ENCODE measurements at regions not wholly inside any gene's neighbourhood (a gene's known extent, or its start where the extent isn't known, plus 50 kb on each side); places are given as distances from the start of the nearest gene placed in this dataset.
A peak's percentile ranks its signal among the peaks of the same experiment; 100 is the strongest.

DNA sequence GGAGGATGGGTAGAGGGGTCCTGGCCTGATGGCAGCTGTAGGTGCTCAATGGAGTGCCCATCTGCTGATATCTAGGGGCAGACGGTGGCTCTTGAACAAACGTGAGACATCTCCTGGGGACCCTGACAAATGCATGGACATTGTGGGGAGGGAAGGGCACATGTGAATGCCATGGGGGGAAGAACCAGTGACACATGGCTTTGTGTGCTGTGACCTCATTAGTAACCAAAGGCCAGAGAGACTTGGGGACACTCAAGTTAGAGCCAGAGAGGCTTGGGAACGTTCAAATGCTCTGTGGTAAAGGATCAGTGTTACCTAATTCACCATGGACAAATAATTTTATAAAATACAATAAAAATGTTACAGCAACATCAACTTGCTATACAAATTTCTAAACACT is 151.8 kb downstream of the ESM1 start:
- peaks cover 0 to 6% (median 0%) of the 10 kb centered on the region in 4 experiments for H3K4me1 ChIP-seq (ENCODE audit: control extremely low read depth in 1 of 4, control insufficient read depth in 4 of 4, insufficient read depth in 4 of 4, low read length in 3 of 4)
- no peaks in the 10 kb centered on the region for H3K36me3 ChIP-seq (ENCODE audit: control insufficient read depth in 4 of 4, insufficient read depth in 4 of 4, low read length in 3 of 4)
- no peak overlapping the region for H3K27ac ChIP-seq (ENCODE audit: insufficient read depth in 1 of 2, low read depth in 1 of 2, low read length in 2 of 2, poor library complexity in 1 of 2, severe bottlenecking in 2 of 2)
- no peak for DNase-seq
- no peak overlapping the region for H3K4me3 ChIP-seq (ENCODE audit: control insufficient read depth in 1 of 7, extremely low read depth in 1 of 7, insufficient read depth in 4 of 7, low read depth in 2 of 7, low read length in 6 of 7)
- no peaks in the 10 kb centered on the region for H3K27me3 ChIP-seq (replicated peaks in 2 of 5; ENCODE audit: control insufficient read depth in 4 of 5, insufficient read depth in 5 of 5, low read length in 4 of 5)
- H3K9me3 ChIP-seq (ENCODE audit: control extremely low read depth in 1 of 5, control insufficient read depth in 4 of 5, insufficient read depth in 2 of 5, low read depth in 1 of 5, low read length in 4 of 5), result no peaks in the 10 kb centered on the region
- WGBS (ENCODE audit: insufficient coverage), result 100% methylated on average over 2 of the region's 3 CpGs
- ChIA-PET CTCF (interaction anchor here (0.9 to 1.4 kb wide), 4 partner anchors 11 to 317 kb away, joined by 3 to 6 read pairs (median 4); partner anchors contain the start of gene SNX18), POLR2A (no interaction called here)

DNA sequence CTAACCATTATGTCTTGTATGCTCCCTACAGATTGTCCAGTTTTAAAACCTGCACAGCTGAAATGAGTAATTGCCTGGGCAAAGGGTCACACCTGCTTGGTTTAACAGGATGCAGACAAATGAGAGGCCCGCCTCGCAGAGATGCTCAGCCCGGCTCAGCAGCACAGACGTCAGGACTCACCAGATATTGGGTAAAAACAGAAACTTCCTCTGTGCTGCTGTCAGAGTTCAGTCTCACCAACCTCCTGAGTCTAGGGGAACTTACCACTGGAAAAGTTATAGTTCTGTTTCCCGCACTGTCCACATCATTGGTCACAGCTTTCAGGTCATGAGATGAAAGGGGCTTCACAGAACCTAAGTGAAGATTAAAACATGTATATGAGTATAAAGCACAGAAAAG is 152.5 kb downstream of the ESM1 start:
- Histone ChIP-seq H3K27me3 (replicated peaks in 2 of 5; ENCODE audit: control insufficient read depth in 4 of 5, insufficient read depth in 5 of 5, low read length in 4 of 5) (no peaks in the 10 kb centered on the region), H3K4me3 (ENCODE audit: control insufficient read depth in 1 of 7, extremely low read depth in 1 of 7, insufficient read depth in 4 of 7, low read depth in 2 of 7, low read length in 6 of 7) (no peak overlapping the region), H3K27ac (ENCODE audit: insufficient read depth in 1 of 2, low read depth in 1 of 2, low read length in 2 of 2, poor library complexity in 1 of 2, severe bottlenecking in 2 of 2) (no peak overlapping the region), H3K4me1 (ENCODE audit: control extremely low read depth in 1 of 4, control insufficient read depth in 4 of 4, insufficient read depth in 4 of 4, low read length in 3 of 4) (peaks cover 0 to 6% (median 0%) of the 10 kb centered on the region in 4 experiments), H3K9me3 (ENCODE audit: control extremely low read depth in 1 of 5, control insufficient read depth in 4 of 5, insufficient read depth in 2 of 5, low read depth in 1 of 5, low read length in 4 of 5) (no peaks in the 10 kb centered on the region), H3K36me3 (ENCODE audit: control insufficient read depth in 4 of 4, insufficient read depth in 4 of 4, low read length in 3 of 4) (no peaks in the 10 kb centered on the region)
- DNase-seq, result peak in 2 of 3 donors; percentile 17 to 19
- ChIA-PET POLR2A (no interaction called here), CTCF (interaction anchor here (0.9 to 1.4 kb wide), 4 partner anchors 12 to 316 kb away, joined by 3 to 6 read pairs (median 4); partner anchors contain the start of gene SNX18)
- WGBS (ENCODE audit: insufficient coverage), result 29% methylated on average over 4 of the region's 5 CpGs

DNA sequence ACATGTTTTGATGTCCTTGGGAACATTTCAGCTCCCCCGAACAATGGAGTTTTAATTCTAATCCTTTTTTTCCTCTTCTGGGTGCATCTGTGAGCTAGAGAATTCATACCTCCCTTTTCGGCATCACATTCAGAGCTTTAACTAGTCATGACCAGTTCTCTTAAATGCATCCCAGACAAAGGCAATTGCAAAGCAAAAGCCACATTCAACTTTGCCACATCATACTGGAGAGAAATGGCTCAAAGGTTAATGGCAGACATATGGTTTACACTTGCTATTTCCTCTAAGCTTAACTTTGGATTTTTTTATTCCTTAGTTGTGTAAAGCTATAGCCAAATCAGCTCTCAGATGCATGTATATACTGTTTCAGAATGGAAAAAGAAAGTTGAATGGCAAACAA is 153.3 kb downstream of the ESM1 start:
- POLR2A ChIA-PET, result interaction anchor here (0.7 kb wide), 1 partner anchor 252 kb away, joined by 5 read pairs; no protein-coding TSS in a partner anchor
- Histone ChIP-seq H3K9me3 (ENCODE audit: control extremely low read depth in 1 of 5, control insufficient read depth in 4 of 5, insufficient read depth in 2 of 5, low read depth in 1 of 5, low read length in 4 of 5) (no peaks in the 10 kb centered on the region), H3K4me3 (ENCODE audit: control insufficient read depth in 1 of 7, extremely low read depth in 1 of 7, insufficient read depth in 4 of 7, low read depth in 2 of 7, low read length in 6 of 7) (no peak overlapping the region), H3K27ac (ENCODE audit: insufficient read depth in 1 of 2, low read depth in 1 of 2, low read length in 2 of 2, poor library complexity in 1 of 2, severe bottlenecking in 2 of 2) (no peak overlapping the region), H3K4me1 (ENCODE audit: control extremely low read depth in 1 of 4, control insufficient read depth in 4 of 4, insufficient read depth in 4 of 4, low read length in 3 of 4) (peaks cover 0 to 6% (median 0%) of the 10 kb centered on the region in 4 experiments), H3K36me3 (ENCODE audit: control insufficient read depth in 4 of 4, insufficient read depth in 4 of 4, low read length in 3 of 4) (no peaks in the 10 kb centered on the region), H3K27me3 (replicated peaks in 2 of 5; ENCODE audit: control insufficient read depth in 4 of 5, insufficient read depth in 5 of 5, low read length in 4 of 5) (no peaks in the 10 kb centered on the region)
- CTCF ChIA-PET, result interaction anchor here (0.9 to 1.4 kb wide), 2 partner anchors 13 to 34 kb away, joined by 3 read pairs; no protein-coding TSS in a partner anchor
- WGBS (ENCODE audit: insufficient coverage), result 100% methylated on average over 2 of the region's 2 CpGs
- no peak for DNase-seq

DNA sequence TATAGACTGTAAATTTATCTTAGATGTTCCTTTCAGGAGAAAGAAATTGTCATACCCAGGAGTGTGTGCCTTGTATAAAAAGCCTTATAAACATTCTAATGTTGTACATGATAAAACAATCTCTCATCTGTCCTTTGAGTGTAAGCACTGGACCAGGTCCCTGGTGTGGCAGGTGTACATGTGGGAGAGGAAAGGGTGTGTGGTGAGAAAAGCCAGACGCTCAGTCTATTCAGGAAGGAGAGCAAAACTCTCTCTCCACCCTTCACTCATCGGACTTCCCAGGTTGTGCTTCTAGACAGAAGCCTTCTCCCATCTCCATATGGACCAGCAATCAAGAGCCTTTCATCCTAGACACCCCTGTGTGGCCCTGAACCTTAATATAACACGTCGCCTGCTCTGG is 154.2 kb downstream of the ESM1 start:
- ChIA-PET POLR2A (no interaction called here), CTCF (no interaction called here)
- Histone ChIP-seq H3K4me3 (ENCODE audit: control insufficient read depth in 1 of 7, extremely low read depth in 1 of 7, insufficient read depth in 4 of 7, low read depth in 2 of 7, low read length in 6 of 7) (no peak overlapping the region), H3K27me3 (replicated peaks in 2 of 5; ENCODE audit: control insufficient read depth in 4 of 5, insufficient read depth in 5 of 5, low read length in 4 of 5) (no peaks in the 10 kb centered on the region), H3K27ac (ENCODE audit: insufficient read depth in 1 of 2, low read depth in 1 of 2, low read length in 2 of 2, poor library complexity in 1 of 2, severe bottlenecking in 2 of 2) (no peak overlapping the region), H3K9me3 (ENCODE audit: control extremely low read depth in 1 of 5, control insufficient read depth in 4 of 5, insufficient read depth in 2 of 5, low read depth in 1 of 5, low read length in 4 of 5) (no peaks in the 10 kb centered on the region), H3K4me1 (ENCODE audit: control extremely low read depth in 1 of 4, control insufficient read depth in 4 of 4, insufficient read depth in 4 of 4, low read length in 3 of 4) (peaks cover 0 to 6% (median 0%) of the 10 kb centered on the region in 4 experiments), H3K36me3 (ENCODE audit: control insufficient read depth in 4 of 4, insufficient read depth in 4 of 4, low read length in 3 of 4) (no peaks in the 10 kb centered on the region)
- WGBS (ENCODE audit: insufficient coverage), result 92% methylated on average over 3 of the region's 4 CpGs
- DNase-seq, result no peak

DNA sequence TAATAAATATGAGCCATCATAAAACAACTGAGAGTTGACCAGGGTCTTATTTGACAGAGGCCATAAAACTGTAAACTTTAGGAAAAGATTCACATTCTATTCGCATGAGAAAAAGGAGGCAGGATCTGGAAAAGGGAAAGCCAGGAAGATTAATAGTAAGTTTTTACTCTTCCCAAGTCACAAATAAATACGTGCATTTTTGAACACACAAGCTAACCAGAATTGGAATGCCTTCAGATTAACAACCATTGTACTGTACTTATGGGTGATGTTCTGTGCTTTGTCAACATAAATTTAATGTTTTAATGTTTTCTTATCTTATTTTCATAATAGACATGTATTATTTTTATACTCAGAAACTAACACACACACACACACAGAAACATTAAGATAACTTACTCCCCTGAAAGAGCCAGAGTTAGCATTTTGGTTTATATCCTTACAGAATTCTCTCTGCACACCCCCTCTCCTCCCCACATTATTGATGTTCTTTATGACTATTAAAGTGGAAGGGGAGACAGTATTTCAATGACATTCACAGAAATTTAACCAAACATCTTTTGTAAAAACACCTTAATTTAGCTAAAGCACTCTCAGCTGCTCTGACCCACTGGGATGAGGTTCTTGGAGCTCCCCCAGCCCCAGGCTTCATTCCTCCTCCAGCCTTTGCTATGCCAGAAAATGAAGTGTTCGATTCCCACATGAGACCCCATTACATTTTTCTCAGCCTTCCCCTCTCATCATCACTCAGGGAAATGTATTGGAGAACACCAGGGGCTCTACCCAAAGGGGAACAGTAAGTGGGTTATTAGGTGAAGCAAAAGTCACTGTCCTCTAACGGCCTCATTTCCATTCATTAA is 155.5 kb downstream of the ESM1 start:
- Histone ChIP-seq H3K36me3 (ENCODE audit: control insufficient read depth in 4 of 4, insufficient read depth in 4 of 4, low read length in 3 of 4) (no peaks in the 10 kb centered on the region), H3K9me3 (ENCODE audit: control extremely low read depth in 1 of 5, control insufficient read depth in 4 of 5, insufficient read depth in 2 of 5, low read depth in 1 of 5, low read length in 4 of 5) (no peaks in the 10 kb centered on the region), H3K27me3 (replicated peaks in 2 of 5; ENCODE audit: control insufficient read depth in 4 of 5, insufficient read depth in 5 of 5, low read length in 4 of 5) (no peaks in the 10 kb centered on the region), H3K27ac (ENCODE audit: insufficient read depth in 1 of 2, low read depth in 1 of 2, low read length in 2 of 2, poor library complexity in 1 of 2, severe bottlenecking in 2 of 2) (no peak overlapping the region), H3K4me1 (ENCODE audit: control extremely low read depth in 1 of 4, control insufficient read depth in 4 of 4, insufficient read depth in 4 of 4, low read length in 3 of 4) (peaks cover 0 to 6% (median 0%) of the 10 kb centered on the region in 4 experiments), H3K4me3 (ENCODE audit: control insufficient read depth in 1 of 7, extremely low read depth in 1 of 7, insufficient read depth in 4 of 7, low read depth in 2 of 7, low read length in 6 of 7) (no peak overlapping the region)
- CTCF ChIA-PET, result interaction anchor here (1.1 to 1.8 kb wide), 2 partner anchors 8 to 313 kb away, joined by 3 to 7 read pairs; partner anchors contain the start of gene SNX18
- WGBS (ENCODE audit: insufficient coverage), result no CpG with 5 or more reads among the region's 4 CpGs
- DNase-seq, result no peak
- POLR2A ChIA-PET, result no interaction called here

DNA sequence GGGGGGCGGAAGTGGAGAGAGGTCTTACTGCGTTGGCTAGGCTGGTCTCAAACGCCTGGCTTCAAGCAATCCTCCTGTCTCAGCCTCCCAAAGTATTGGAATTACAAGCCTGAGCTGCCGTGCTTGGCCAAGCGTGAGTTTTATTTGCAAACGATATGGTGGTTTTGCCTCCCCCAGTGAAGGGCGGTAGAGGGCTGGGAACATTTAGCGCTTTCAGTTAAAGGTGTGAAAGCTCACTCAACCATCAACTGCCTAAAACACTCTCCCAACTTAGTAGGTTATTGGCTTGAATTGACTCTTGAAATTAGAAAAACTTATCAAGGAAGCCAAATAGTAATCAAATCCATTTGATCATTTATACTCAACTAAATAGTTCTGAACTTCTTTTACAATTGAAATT is 156.3 kb downstream of the ESM1 start:
- DNase-seq, result no peak
- POLR2A ChIA-PET, result no interaction called here
- Histone ChIP-seq H3K4me1 (ENCODE audit: control extremely low read depth in 1 of 4, control insufficient read depth in 4 of 4, insufficient read depth in 4 of 4, low read length in 3 of 4) (peaks cover 0 to 3% (median 0%) of the 10 kb centered on the region in 4 experiments), H3K36me3 (ENCODE audit: control insufficient read depth in 4 of 4, insufficient read depth in 4 of 4, low read length in 3 of 4) (no peaks in the 10 kb centered on the region), H3K27me3 (replicated peaks in 2 of 5; ENCODE audit: control insufficient read depth in 4 of 5, insufficient read depth in 5 of 5, low read length in 4 of 5) (no peaks in the 10 kb centered on the region), H3K9me3 (ENCODE audit: control extremely low read depth in 1 of 5, control insufficient read depth in 4 of 5, insufficient read depth in 2 of 5, low read depth in 1 of 5, low read length in 4 of 5) (no peaks in the 10 kb centered on the region), H3K27ac (ENCODE audit: insufficient read depth in 1 of 2, low read depth in 1 of 2, low read length in 2 of 2, poor library complexity in 1 of 2, severe bottlenecking in 2 of 2) (no peak overlapping the region), H3K4me3 (ENCODE audit: control insufficient read depth in 1 of 7, extremely low read depth in 1 of 7, insufficient read depth in 4 of 7, low read depth in 2 of 7, low read length in 6 of 7) (no peak overlapping the region)
- CTCF ChIA-PET, result interaction anchor here (1.8 kb wide), 1 partner anchor 312 kb away, joined by 7 read pairs; the partner anchor contains the start of gene SNX18
- 100% methylated on average over 6 of the region's 8 CpGs for WGBS (ENCODE audit: insufficient coverage)

DNA sequence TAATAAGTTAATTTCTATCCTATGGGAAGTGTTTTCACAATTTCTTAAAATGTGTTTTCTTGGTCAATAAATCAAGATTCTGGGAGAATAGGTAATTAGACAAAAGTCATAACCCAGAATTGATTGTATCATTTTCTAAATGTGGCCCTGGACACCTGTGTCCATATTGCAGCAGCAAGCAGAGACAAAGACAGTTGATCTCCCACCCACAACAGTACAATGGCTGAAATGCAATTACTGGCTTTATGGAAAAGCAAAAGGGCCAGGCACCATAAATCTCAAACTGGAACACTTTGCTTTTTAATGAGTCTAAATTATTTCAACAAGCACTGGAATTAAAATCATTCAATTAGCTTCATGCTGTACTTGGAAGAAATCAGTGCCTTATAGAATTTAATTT is 157.2 kb downstream of the ESM1 start:
- no peak for DNase-seq
- H3K4me1 ChIP-seq (ENCODE audit: control extremely low read depth in 1 of 4, control insufficient read depth in 4 of 4, insufficient read depth in 4 of 4, low read length in 3 of 4), result no peaks in the 10 kb centered on the region
- no peaks in the 10 kb centered on the region for H3K27me3 ChIP-seq (replicated peaks in 2 of 5; ENCODE audit: control insufficient read depth in 4 of 5, insufficient read depth in 5 of 5, low read length in 4 of 5)
- no peaks in the 10 kb centered on the region for H3K36me3 ChIP-seq (ENCODE audit: control insufficient read depth in 4 of 4, insufficient read depth in 4 of 4, low read length in 3 of 4)
- ChIA-PET CTCF (interaction anchor here (1.1 to 1.8 kb wide), 2 partner anchors 17 to 311 kb away, joined by 4 to 7 read pairs; partner anchors contain the start of gene SNX18), POLR2A (no interaction called here)
- H3K9me3 ChIP-seq (ENCODE audit: control extremely low read depth in 1 of 5, control insufficient read depth in 4 of 5, insufficient read depth in 2 of 5, low read depth in 1 of 5, low read length in 4 of 5), result no peaks in the 10 kb centered on the region
- H3K4me3 ChIP-seq (ENCODE audit: control insufficient read depth in 1 of 7, extremely low read depth in 1 of 7, insufficient read depth in 4 of 7, low read depth in 2 of 7, low read length in 6 of 7), result no peak overlapping the region
- no peak overlapping the region for H3K27ac ChIP-seq (ENCODE audit: insufficient read depth in 1 of 2, low read depth in 1 of 2, low read length in 2 of 2, poor library complexity in 1 of 2, severe bottlenecking in 2 of 2)
